Keratinocyte (primary cell): ENCODE measurements at regions not wholly inside any gene's neighbourhood (a gene's known extent, or its start where the extent isn't known, plus 50 kb on each side); places are given as distances from the start of the nearest gene placed in this dataset.

Experiments used
- DNase-seq: peaks from one replicate; pipeline ENCODE4 v3.0.0-alpha.2; 2011; ENCODE audit warnings: low read depth, missing footprints, low spot score
- FAIRE-seq: peaks from 2 replicates; lab custom pipeline; 2011; peaks lifted over from hg19 to GRCh38; lab: Jason Lieb, UNC
- H2AFZ ChIP-seq: 2 replicates; pipeline ENCODE4 v1.6.0; 2012; ENCODE audit warnings: low read length, control low read depth, inconsistent platforms; ENCODE audit not compliant: control insufficient read depth
- H3K27ac ChIP-seq: 2 replicates; pipeline ENCODE4 v1.5.1; 2011; ENCODE audit warnings: low read length; ENCODE audit not compliant: control insufficient read depth, insufficient read depth
- H3K27me3 ChIP-seq: 3 replicates; pipeline ENCODE4 v1.6.0; 2011; ENCODE audit warnings: low read length; ENCODE audit not compliant: control insufficient read depth, insufficient read depth; ENCODE audit errors: extremely low read depth
- H3K36me3 ChIP-seq, 2 experiments: 2 replicates in 1 of 2; 3 replicates in 1 of 2; pipeline ENCODE4 v1.5.1; 2011; ENCODE audit warnings: low read length in 2 of 2, mild to moderate bottlenecking in 1 of 2; ENCODE audit not compliant: control insufficient read depth in 2 of 2, insufficient read depth in 2 of 2; ENCODE audit errors: extremely low read depth in 1 of 2
- H3K4me1 ChIP-seq: 3 replicates; pipeline ENCODE4 v1.5.1; 2011; ENCODE audit warnings: low read length; ENCODE audit not compliant: control insufficient read depth, insufficient read depth; ENCODE audit errors: extremely low read depth
- H3K4me2 ChIP-seq: 3 replicates; pipeline ENCODE4 v1.6.0; 2011; ENCODE audit warnings: low read depth, low read length; ENCODE audit not compliant: control insufficient read depth, insufficient read depth; ENCODE audit errors: extremely low read depth
- H3K4me3 ChIP-seq, 3 experiments: fragments of 200-600 bp in 1 of 3; sonication (generic) in 1 of 3; 2 replicates in 2 of 3; 3 replicates in 1 of 3; pipeline ENCODE4 v1.5.1; 2011 to 2016; ENCODE audit warnings: low read length in 3 of 3, mild to moderate bottlenecking in 3 of 3, control low read depth in 2 of 3, inconsistent platforms in 1 of 3, low read depth in 1 of 3, mixed read lengths in 1 of 3, mixed run types in 1 of 3, moderate library complexity in 1 of 3; ENCODE audit not compliant: control insufficient read depth in 2 of 3, insufficient read depth in 2 of 3; ENCODE audit errors: extremely low read depth in 1 of 3
- H3K79me2 ChIP-seq: 2 replicates; pipeline ENCODE4 v1.6.0; 2012; ENCODE audit warnings: low read length; ENCODE audit not compliant: control insufficient read depth, insufficient read depth
- H3K9ac ChIP-seq: 3 replicates; pipeline ENCODE4 v1.6.0; 2011; ENCODE audit warnings: low read length; ENCODE audit not compliant: control insufficient read depth, insufficient read depth; ENCODE audit errors: extremely low read depth
- H3K9me1 ChIP-seq: 3 replicates; pipeline ENCODE4 v1.6.0; 2011; ENCODE audit warnings: low read length; ENCODE audit not compliant: control insufficient read depth, insufficient read depth; ENCODE audit errors: extremely low read depth
- H3K9me3 ChIP-seq: 2 replicates; pipeline ENCODE4 v1.5.1; 2012; ENCODE audit warnings: low read depth, low read length; ENCODE audit not compliant: control insufficient read depth
- H4K20me1 ChIP-seq: 3 replicates; pipeline ENCODE4 v1.6.0; 2011; ENCODE audit warnings: low read length; ENCODE audit not compliant: control insufficient read depth, insufficient read depth; ENCODE audit errors: extremely low read depth
- EZH2 ChIP-seq: IDR thresholded peaks from one replicate; pipeline ENCODE4 v1.6.1; 2012; ENCODE audit warnings: inconsistent platforms, mild to moderate bottlenecking, low read length, moderate library complexity
- dilution Hi-C: fragments of 300-500 bp; cut with MboI; formaldehyde crosslinking; loops from one replicate; pipeline ENCODE4 v1.7.0; 2020; ENCODE audit warnings: low sequenced_read_pairs; ENCODE audit not compliant: extremely low pct_ligation_motif_present
- TF ChIP-seq, protein P1 (sequence below), 3 experiments: IDR thresholded peaks in 1 of 3; conservative IDR thresholded peaks in 1 of 3; optimal IDR thresholded peaks in 1 of 3; 2 replicates in 2 of 3; 3 replicates in 1 of 3; pipeline versions ENCODE3 to v1.5.1; 2011; ENCODE audit warnings: low read length in 3 of 3, mild to moderate bottlenecking in 3 of 3, moderate library complexity in 2 of 3, control low read depth in 1 of 3, inconsistent platforms in 1 of 3; ENCODE audit not compliant: insufficient read depth in 2 of 3; ENCODE audit errors: extremely low read depth in 1 of 3

GRCh38 chr2:19753818-19754217 lies 148.0 kb downstream of the TTC32 start:
- no peak for TF ChIP-seq EZH2
- TF ChIP-seq, protein P1, sequence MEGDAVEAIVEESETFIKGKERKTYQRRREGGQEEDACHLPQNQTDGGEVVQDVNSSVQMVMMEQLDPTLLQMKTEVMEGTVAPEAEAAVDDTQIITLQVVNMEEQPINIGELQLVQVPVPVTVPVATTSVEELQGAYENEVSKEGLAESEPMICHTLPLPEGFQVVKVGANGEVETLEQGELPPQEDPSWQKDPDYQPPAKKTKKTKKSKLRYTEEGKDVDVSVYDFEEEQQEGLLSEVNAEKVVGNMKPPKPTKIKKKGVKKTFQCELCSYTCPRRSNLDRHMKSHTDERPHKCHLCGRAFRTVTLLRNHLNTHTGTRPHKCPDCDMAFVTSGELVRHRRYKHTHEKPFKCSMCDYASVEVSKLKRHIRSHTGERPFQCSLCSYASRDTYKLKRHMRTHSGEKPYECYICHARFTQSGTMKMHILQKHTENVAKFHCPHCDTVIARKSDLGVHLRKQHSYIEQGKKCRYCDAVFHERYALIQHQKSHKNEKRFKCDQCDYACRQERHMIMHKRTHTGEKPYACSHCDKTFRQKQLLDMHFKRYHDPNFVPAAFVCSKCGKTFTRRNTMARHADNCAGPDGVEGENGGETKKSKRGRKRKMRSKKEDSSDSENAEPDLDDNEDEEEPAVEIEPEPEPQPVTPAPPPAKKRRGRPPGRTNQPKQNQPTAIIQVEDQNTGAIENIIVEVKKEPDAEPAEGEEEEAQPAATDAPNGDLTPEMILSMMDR (optimal IDR thresholded peaks at IDR 0.05 in 1 of 3, IDR thresholded peaks at IDR 0.05 in 1 of 3, conservative IDR thresholded peaks at IDR 0.05 in 1 of 3; ENCODE audit: extremely low read depth in 1 of 3, insufficient read depth in 2 of 3, low read length in 3 of 3), result no peak
- no peak overlapping the region for H3K9ac ChIP-seq
- no peaks in the 10 kb centered on the region for H3K9me1 ChIP-seq
- FAIRE-seq (no peak), DNase-seq (no peak)
- no peaks in the 10 kb centered on the region for H3K79me2 ChIP-seq
- H3K9me3 ChIP-seq, result no peaks in the 10 kb centered on the region
- H3K4me1 ChIP-seq, result peaks cover 12% of the 10 kb centered on the region
- no peaks in the 10 kb centered on the region for H3K36me3 ChIP-seq
- dilution Hi-C loops, result no loop called here
- H4K20me1 ChIP-seq, result no peaks in the 10 kb centered on the region
- no peak overlapping the region for H3K4me3 ChIP-seq
- no peak overlapping the region for H3K4me2 ChIP-seq
- H3K27ac ChIP-seq, result no peak overlapping the region
- H3K27me3 ChIP-seq, result peaks cover 8% of the 10 kb centered on the region
- no peak overlapping the region for H2AFZ ChIP-seq

DNA sequence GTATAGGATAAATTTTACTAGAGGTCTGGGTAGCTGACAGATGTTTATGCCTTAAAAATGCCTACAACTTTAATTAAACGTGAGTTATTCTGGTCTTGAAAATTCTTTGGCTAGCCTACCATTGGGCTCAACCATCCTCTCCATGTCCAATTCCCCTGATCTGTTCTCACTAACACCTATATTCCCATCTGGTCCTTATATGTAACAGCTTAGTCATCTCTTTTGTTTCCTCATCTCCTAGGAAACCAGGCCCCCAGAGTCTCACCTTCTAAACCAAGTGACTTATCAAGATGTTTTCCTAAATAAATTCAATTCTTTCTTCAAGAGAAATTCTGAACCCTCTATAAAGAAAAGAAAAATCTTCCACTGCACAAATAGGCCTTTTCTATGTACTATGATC lies 148.5 kb downstream of the TTC32 start:
- Histone ChIP-seq H3K9me1 (no peaks in the 10 kb centered on the region), H3K9ac (no peak overlapping the region), H3K27ac (no peak overlapping the region), H3K79me2 (no peaks in the 10 kb centered on the region), H3K4me3 (no peak overlapping the region), H3K4me2 (no peak overlapping the region), H4K20me1 (no peaks in the 10 kb centered on the region), H3K4me1 (peaks cover 12% of the 10 kb centered on the region), H3K27me3 (peaks cover 8% of the 10 kb centered on the region), H3K9me3 (no peaks in the 10 kb centered on the region), H2AFZ (no peak overlapping the region), H3K36me3 (no peaks in the 10 kb centered on the region)
- TF ChIP-seq, protein P1 (optimal IDR thresholded peaks at IDR 0.05 in 1 of 3, IDR thresholded peaks at IDR 0.05 in 1 of 3, conservative IDR thresholded peaks at IDR 0.05 in 1 of 3; ENCODE audit: extremely low read depth in 1 of 3, insufficient read depth in 2 of 3, low read length in 3 of 3), result no peak
- TF ChIP-seq EZH2, result no peak
- dilution Hi-C loops, result no loop called here
- FAIRE-seq (no peak), DNase-seq (no peak)
